Left lung (tissue), 4 donors: ENCODE measurements at regions not wholly inside any gene's neighbourhood (a gene's known extent, or its start where the extent isn't known, plus 50 kb on each side); places are given as distances from the start of the nearest gene placed in this dataset.

Experiments used
- ATAC-seq: fragments of 200-7000 bp; cut with Tn5 transposase; one replicate; pipeline ENCODE4 v1.9.1; 2020; ENCODE audit warnings: moderate library complexity
- DNase-seq, 4 donors: peaks; one replicate each; pipeline ENCODE4 v3.0.0-alpha.2; 2013 to 2020
- H3K27ac ChIP-seq, 2 donors: fragments of 200-600 bp; sonication (generic) in 1 of 2; one replicate each; pipeline versions ENCODE4 v1.5.0 to v1.8.0; 2020 to 2021
- H3K27me3 ChIP-seq, 2 donors: fragments of 200-600 bp; sonication (generic) in 1 of 2; one replicate each; pipeline versions ENCODE4 v1.5.0 to v1.8.0; 2020 to 2021
- H3K36me3 ChIP-seq, 2 donors: fragments of 200-600 bp; sonication (generic) in 1 of 2; one replicate each; pipeline versions ENCODE4 v1.5.0 to v1.8.0; 2020 to 2021
- H3K4me1 ChIP-seq, 2 donors: fragments of 200-600 bp; one replicate each; pipeline ENCODE4 v1.8.0; 2021
- H3K4me3 ChIP-seq, 2 donors: fragments of 200-600 bp; sonication (generic) in 1 of 2; one replicate each; pipeline versions ENCODE4 v1.5.0 to v1.8.0; 2020 to 2021; ENCODE audit warnings: mild to moderate bottlenecking in 1 of 2
- H3K9me3 ChIP-seq, 2 donors: fragments of 200-600 bp; sonication (generic) in 1 of 2; one replicate each; pipeline versions ENCODE4 v1.5.0 to v1.8.0; 2020 to 2021
- intact Hi-C, 2 donors: fragments of 100-400 bp; cut with DNase I; formaldehyde crosslinking; loops; one replicate each; pipeline versions ENCODE4 v1.11.2 to v1.14.2; 2022
- TF ChIP-seq, protein P1 (sequence below), 2 donors: fragments of 200-600 bp; sonication (generic) in 1 of 2; IDR thresholded peaks; one replicate each; pipeline versions ENCODE4 v1.5.0 to v1.8.0; 2021; ENCODE audit warnings: antibody characterized with exemption in 2 of 2
- donor health status: DM: no; HTN: yes; CAD: no.
- donor health status: DM: no; HTN: no; CAD: no.

DNA sequence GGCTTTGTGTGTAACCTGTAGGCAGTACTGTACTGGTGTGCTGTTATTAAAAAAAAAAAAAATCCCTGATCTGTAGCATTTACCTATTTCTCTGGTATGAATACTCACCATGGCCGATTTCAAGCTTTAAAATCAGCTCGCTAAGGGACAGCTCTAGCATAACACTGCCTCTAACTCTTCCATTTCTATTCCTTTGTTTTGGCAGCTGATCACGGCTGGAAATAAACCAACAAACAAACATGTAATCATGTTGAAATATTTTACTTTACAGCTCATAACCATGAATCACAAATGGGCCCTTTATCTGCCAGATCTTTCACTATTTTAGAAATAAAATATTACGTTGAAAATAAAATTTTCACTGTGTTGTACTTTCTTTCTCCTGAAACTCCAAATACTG is 60.5 kb upstream of the IL15 start:
- intact Hi-C loops = no loop called here
- ATAC-seq (no peak), DNase-seq (peak in 2 of 4 donors; percentile 49 to 64)

DNA sequence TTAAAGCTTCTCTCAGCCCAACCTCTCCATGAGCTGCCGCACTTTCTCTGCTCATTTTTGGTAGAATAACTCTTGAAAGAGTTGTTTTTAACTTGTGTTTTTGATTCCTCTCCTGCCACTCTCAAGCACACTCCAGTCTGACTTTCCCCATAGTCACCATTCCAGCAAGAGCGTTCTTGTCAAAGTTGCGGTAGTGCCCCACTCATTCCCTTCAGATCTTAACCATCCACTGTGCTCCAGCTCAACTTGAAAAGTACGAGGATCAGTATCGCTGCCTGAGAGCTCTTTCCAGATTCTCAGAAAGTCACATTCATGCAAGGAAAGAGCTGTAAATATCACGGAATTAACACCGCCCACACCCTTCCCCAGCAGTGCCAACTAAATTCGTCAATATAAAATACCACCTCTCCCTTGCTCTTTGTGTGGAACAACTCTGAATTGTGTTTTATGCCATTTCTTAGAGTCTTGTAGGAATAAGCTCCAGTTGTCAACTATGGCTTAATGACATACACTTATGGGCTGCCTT is 59.7 kb upstream of the IL15 start:
- intact Hi-C loops = no loop called here
- DNase-seq = no peak
- Histone ChIP-seq H3K9me3 (no peaks in the 10 kb centered on the region), H3K4me1 (no peaks in the 10 kb centered on the region), H3K27ac (no peak overlapping the region), H3K4me3 (no peak overlapping the region), H3K27me3 (no peaks in the 10 kb centered on the region), H3K36me3 (no peaks in the 10 kb centered on the region)
- ATAC-seq = peak; percentile 68
- TF ChIP-seq, protein P1, sequence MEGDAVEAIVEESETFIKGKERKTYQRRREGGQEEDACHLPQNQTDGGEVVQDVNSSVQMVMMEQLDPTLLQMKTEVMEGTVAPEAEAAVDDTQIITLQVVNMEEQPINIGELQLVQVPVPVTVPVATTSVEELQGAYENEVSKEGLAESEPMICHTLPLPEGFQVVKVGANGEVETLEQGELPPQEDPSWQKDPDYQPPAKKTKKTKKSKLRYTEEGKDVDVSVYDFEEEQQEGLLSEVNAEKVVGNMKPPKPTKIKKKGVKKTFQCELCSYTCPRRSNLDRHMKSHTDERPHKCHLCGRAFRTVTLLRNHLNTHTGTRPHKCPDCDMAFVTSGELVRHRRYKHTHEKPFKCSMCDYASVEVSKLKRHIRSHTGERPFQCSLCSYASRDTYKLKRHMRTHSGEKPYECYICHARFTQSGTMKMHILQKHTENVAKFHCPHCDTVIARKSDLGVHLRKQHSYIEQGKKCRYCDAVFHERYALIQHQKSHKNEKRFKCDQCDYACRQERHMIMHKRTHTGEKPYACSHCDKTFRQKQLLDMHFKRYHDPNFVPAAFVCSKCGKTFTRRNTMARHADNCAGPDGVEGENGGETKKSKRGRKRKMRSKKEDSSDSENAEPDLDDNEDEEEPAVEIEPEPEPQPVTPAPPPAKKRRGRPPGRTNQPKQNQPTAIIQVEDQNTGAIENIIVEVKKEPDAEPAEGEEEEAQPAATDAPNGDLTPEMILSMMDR (IDR thresholded peaks at IDR 0.05) = no peak

More for the DNA sequence above, 60.5 kb upstream of the IL15 start:
- Histone ChIP-seq H3K36me3 (no peaks in the 10 kb centered on the region), H3K4me1 (no peaks in the 10 kb centered on the region), H3K9me3 (no peaks in the 10 kb centered on the region), H3K27me3 (no peaks in the 10 kb centered on the region), H3K4me3 (no peak overlapping the region), H3K27ac (no peak overlapping the region)
- TF ChIP-seq, protein P1 (IDR thresholded peaks at IDR 0.05) = no peak

DNA sequence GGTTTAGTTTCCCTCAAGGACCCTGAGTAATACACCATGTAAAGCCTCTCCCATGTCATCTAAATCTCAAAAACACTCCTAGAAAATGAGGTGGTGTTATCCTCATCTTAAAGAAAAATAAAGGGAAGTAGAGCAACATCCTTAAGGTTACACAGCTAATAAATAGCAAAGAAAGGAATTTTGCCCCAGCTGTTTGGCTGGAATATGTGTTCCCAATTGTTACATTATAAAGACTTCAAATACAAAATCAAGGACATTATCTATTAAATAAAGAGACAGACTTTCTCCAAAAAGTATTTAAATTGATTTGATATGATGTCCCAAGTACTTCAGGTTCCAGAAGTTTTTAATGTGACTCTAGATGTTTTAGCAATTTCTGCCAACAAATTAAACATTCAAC is 57.9 kb upstream of the IL15 start:
- DNase-seq = peak in 1 of 4 donors; percentile 61
- TF ChIP-seq, protein P1 (IDR thresholded peaks at IDR 0.05) = no peak
- no peaks in the 10 kb centered on the region for H3K4me1 ChIP-seq
- H3K27me3 ChIP-seq = no peaks in the 10 kb centered on the region
- H3K27ac ChIP-seq = no peak overlapping the region
- H3K36me3 ChIP-seq = no peaks in the 10 kb centered on the region
- ATAC-seq = no peak
- intact Hi-C loops = no loop called here
- no peaks in the 10 kb centered on the region for H3K9me3 ChIP-seq
- no peak overlapping the region for H3K4me3 ChIP-seq

DNA sequence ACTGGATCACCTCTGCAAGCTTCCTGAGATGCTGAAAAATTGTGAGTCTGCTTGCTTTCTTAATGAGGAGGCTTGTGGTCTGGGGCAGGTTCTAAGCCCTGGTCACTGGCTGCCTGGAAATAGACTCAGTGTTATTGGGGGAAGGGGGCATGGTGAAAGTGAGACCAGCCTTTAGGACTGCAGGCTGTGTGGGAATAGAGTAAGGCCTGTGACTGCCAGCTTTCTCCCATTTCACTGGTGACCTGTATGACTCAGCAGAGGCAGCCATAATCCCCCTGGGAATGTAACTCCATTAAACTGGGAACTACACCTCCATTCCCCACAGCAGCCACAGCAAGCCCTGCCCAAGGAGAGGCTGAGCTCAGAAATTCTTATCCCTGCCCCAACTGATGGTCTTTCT is 55.9 kb upstream of the IL15 start:
- no peak for ATAC-seq
- Histone ChIP-seq H3K4me3 (no peak overlapping the region), H3K27me3 (no peaks in the 10 kb centered on the region), H3K4me1 (no peaks in the 10 kb centered on the region), H3K27ac (no peak overlapping the region), H3K9me3 (peaks cover 0 to 9% of the 10 kb centered on the region in 2 donors), H3K36me3 (no peaks in the 10 kb centered on the region)
- intact Hi-C loops = no loop called here
- TF ChIP-seq, protein P1 (IDR thresholded peaks at IDR 0.05) = no peak
- no peak for DNase-seq
